ENCODE measurements at regions not wholly inside any gene's neighbourhood (a gene's known extent, or its start where the extent isn't known, plus 50 kb on each side); places are given as distances from the start of the nearest gene placed in this dataset.

- DNase-seq = no peak
Measured at GRCh38 chr19:31402529-31403316, 53.5 kb upstream of the TSHZ3 start.

- no peak for DNase-seq
Measured at GRCh38 chr19:31406106-31406505, 56.9 kb upstream of the TSHZ3 start.

GRCh38 chr19:31408460-31409124 is 59.4 kb upstream of the TSHZ3 start:
- DNase-seq = no peak

- DNase-seq = no peak
Measured at GRCh38 chr19:31413353-31413752, 64.1 kb upstream of the TSHZ3 start.

GRCh38 chr19:31415322-31415721 is 66.1 kb upstream of the TSHZ3 start:
- DNase-seq = no peak

GRCh38 chr19:31416548-31416947 is 67.3 kb upstream of the TSHZ3 start:
- no peak for DNase-seq

- DNase-seq = no peak
Measured at GRCh38 chr19:31418055-31418454, 68.8 kb upstream of the TSHZ3 start.

- no peak for DNase-seq
Measured at GRCh38 chr19:31418692-31419430, 69.6 kb upstream of the TSHZ3 start.

GRCh38 chr19:31419871-31420445 is 70.7 kb upstream of the TSHZ3 start:
- DNase-seq = no peak

GRCh38 chr19:31421082-31421481 is 71.8 kb upstream of the TSHZ3 start:
- no peak for DNase-seq

GRCh38 chr19:31421856-31422255 is 72.6 kb upstream of the TSHZ3 start:
- no peak for DNase-seq

GRCh38 chr19:31423896-31424295 is 74.7 kb upstream of the TSHZ3 start:
- DNase-seq = no peak

GRCh38 chr19:31424861-31425620 is 75.8 kb upstream of the TSHZ3 start:
- DNase-seq = no peak

GRCh38 chr19:31427857-31428256 is 78.6 kb upstream of the TSHZ3 start:
- no peak for DNase-seq

GRCh38 chr19:31430381-31430780 is 81.1 kb upstream of the TSHZ3 start:
- no peak for DNase-seq

GRCh38 chr19:31432201-31432810 is 83.1 kb upstream of the TSHZ3 start:
- DNase-seq = no peak

- no peak for DNase-seq
Measured at GRCh38 chr19:31436121-31436776, 87.0 kb upstream of the TSHZ3 start.

- no peak for DNase-seq
Measured at GRCh38 chr19:31438401-31439269, 89.4 kb upstream of the TSHZ3 start.

- DNase-seq = no peak
Measured at GRCh38 chr19:31439270-31439573, 90.0 kb upstream of the TSHZ3 start.

- no peak for DNase-seq
Measured at GRCh38 chr19:31444931-31445330, 95.7 kb upstream of the TSHZ3 start.

- DNase-seq = no peak
Measured at GRCh38 chr19:31445406-31445805, 96.2 kb upstream of the TSHZ3 start.

Measured in activated naive CD4-positive, alpha-beta T cell (primary cell).